ENCODE measurements at regions not wholly inside any gene's neighbourhood (a gene's known extent, or its start where the extent isn't known, plus 50 kb on each side); places are given as distances from the start of the nearest gene placed in this dataset.
"Not testable (repeated sequence)": the region's sequence is repeated elsewhere in the genome, so short reads cannot be mapped to it uniquely, and the experiment has no call there.

- DNase-seq (ENCODE audit: low read depth in 2 of 2) = no peak
Observed at GRCh38 chr2:155547571-155547970, 785.0 kb downstream of the NR4A2 start.

GRCh38 chr2:155546721-155547555, 785.6 kb downstream of the NR4A2 start:
- no peak for DNase-seq (ENCODE audit: low read depth in 2 of 2)

- DNase-seq (ENCODE audit: low read depth in 2 of 2) = not testable (repeated sequence)
Observed at GRCh38 chr2:155539028-155539427, 793.5 kb downstream of the NR4A2 start.

DNA sequence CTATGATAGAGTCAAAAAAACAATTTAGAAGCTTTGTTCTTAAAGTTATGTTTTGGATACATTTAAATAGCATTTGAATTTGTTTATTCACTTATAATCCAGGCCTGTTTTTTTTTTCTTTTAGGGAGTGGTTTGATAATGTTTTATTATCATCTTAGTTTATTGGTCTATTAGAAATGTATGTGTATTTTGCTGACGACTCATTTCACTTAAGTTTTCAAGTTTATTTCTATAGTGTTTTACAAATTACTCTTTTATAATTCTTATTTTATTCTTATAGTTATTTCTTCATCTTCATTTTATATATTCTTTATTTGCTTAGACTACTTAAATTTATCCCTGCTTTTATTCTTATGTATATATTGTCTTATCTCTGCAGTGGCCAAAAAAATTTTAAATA, 804.5 kb downstream of the NR4A2 start:
- no peak for DNase-seq (ENCODE audit: low read depth in 2 of 2)

DNA sequence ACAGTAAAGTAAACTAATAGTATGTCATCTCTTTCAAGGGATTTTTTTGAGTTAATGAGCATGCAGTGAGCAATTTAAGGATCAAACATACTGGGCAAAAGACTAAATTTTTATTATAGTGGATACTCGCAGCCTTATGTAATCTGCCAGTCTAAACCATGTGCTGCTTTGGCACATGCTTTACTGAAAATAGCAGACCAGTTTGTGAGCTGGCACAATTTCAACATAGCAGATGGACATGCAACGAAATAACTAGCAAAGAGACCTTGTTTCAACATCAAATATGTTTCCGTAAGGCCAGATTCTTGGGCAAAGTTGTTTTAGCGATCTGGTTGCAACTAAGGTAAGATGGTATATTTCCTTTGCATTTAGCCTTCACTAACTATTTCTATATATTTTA, 807.3 kb downstream of the NR4A2 start:
- no peak for DNase-seq (ENCODE audit: low read depth in 2 of 2)

DNA sequence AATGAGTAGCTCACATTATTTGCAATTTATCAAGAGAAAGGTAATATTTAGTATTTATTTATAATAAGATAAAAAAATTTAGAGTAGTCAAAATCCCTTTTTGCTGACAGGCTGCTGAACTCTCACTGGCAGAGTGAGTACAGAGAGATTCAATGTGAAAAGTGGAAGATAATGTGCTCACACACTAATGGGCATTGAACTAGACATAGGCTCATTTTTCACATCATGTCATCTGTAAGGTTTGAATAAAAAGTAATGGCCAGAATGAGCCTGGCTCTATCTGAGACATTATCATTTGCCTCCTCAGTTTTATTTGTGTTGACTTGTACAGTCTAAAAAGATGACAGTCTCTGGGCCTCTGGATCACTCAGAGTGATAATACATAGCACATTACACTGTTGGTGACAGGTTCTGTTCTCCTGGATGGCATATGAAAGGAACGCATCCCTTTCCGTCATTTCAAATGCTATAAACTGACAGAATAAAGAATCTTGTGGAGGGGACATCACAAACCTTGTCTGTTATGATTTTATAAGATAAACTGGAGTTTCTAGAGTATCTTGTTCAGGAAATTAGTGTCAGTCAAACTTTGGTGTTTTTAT, 812.9 kb downstream of the NR4A2 start:
- DNase-seq (ENCODE audit: low read depth in 2 of 2) = no peak

DNA sequence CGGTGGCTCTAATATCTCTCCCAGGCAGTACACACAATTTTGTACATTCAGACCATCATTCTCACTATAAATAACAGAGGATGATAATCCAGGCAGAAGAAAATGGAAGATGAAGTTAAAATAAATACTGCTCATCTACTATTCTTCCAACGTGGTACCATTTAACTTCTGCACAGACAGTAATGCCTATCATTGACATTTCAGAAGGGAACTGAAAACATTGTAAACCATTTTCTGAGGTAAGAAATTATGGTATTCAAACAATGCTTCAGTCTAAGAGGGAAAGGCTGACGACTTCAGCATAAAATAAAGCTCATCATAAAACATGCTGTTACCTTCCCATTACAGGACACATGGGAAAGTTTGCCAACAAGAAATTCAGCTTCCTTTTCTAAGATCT, 814.4 kb downstream of the NR4A2 start:
- DNase-seq (ENCODE audit: low read depth in 2 of 2) = no peak

DNA sequence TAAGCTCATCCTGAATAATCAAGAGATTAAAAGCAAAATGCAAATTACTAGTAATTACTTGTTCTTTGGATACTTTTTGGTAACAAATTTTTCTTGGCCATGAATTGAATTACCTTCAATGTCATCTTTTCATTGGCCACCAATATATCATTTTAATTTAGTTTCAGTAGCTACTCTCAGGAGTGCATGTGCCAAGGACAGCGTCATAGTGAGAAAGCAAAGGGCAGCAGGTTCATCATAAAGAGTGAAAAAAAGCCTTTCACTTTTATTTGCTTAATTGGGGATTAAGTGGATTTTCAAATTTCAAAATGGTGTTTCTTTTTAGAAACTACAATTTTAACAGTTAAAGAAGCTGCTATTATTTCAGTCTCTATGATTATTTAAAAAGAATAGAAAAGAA, 815.2 kb downstream of the NR4A2 start:
- no peak for DNase-seq (ENCODE audit: low read depth in 2 of 2)

DNA sequence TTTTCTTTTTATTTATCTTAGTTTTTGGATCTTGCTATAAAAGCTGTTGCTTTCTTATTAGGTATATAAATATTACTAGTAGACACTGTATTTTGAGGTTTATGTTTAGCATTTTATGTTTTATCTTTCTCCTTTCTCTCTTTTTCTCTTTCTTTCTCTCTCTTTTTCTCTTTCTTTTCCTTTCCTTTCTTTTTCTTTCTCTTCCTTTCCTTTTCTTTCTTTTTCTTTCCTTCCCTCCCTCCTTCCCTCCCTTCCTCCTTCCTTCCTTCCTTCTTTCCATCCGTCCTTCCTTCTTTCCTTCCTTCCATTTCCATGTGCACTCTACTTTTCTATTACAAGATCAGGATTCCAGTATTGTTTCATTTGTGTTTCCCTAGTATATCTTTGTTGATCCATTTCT, 814.8 kb downstream of the KCNJ3 start:
- DNase-seq (ENCODE audit: low read depth in 2 of 2) = no peak

DNA sequence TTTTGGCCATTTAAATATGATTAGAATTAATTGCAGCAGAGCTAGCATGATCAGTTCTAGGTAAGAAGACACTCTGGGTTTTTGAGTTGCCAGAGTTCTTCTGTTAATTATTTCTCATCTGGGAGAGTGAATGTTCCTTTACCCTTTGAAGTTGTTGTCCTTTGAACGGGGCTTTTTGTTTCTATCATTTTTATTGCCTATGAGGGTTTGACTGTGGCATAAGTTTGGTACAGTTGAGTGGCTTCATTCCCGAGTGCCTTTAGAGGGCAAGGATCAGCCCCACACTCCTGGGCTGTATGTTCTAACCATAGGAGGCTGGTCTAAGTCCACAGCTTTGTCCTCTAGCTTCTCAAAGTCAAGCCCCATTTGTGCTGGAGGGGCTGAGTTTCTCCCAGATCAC, 804.3 kb downstream of the KCNJ3 start:
- DNase-seq (ENCODE audit: low read depth in 2 of 2) = no peak

GRCh38 chr2:155498106-155498505, 799.6 kb downstream of the KCNJ3 start:
- DNase-seq (ENCODE audit: low read depth in 2 of 2) = no peak

DNA sequence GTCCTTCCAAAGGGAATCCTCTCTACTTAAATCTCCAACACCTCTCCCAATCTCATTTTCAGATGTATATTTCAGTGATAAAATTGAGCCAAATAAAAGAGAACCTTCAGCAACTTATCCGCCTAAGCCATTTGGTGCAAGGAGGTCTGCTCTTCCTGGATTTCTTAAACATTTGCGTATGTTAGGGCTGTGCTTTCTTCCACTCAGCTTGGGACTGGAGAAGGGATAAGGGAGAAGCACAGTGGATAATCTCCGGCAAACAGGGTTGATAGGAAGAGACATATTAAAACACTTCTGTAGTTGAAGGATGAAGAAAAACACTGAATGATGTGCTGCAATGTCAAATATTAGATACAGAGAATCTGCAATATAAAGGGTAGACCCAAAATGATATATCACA, 796.2 kb downstream of the KCNJ3 start:
- no peak for DNase-seq (ENCODE audit: low read depth in 2 of 2)

DNA sequence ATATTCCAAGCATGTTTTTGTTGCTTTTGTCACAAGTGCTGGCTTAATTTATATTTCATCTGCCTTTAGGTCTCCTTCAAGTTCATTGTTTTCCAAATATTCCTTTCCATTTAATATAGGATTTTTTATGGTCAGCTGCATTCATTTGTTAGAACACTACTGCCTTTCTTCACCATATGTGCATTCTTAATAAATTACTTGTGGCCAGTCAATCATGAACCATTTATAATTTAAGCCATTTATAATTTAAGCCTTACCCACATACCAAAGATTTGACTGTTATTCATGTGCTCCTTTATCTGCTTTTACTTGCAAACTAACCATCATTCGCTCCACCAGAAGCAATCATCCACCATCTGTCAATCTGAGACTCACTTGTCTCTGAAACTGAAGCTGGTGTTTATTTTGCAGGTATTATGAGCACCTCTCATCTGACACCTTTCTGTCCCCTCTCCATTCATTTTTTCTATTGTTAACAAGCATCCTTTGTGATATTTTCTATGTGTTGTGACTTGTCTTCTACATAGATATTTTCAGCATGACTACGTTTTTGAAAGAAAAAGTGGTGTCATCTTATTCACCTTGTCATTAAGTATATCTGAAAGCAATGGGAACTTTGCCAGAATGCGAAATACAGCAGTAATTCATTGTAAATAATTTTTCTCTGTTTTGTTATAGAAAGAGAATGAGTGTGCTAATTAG, 786.8 kb downstream of the KCNJ3 start:
- no peak for DNase-seq (ENCODE audit: low read depth in 2 of 2)

DNA sequence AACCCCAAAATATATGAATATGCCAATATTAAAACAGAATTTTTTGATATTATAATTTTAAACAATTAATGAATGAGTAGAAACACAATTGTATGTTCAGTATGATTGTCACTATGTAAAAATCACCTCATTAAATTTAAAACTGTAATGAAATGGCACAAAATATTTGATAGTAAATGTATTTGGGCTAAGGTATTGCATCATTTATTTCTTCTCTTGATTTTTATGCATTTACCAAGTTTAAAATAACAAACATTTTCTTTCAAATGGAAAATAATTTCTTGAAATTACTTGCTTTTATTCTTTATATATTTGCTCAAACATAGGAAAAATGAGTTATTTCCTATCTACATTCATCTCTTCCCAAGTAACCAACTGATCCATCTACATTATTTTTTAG, 782.6 kb downstream of the KCNJ3 start:
- DNase-seq (ENCODE audit: low read depth in 2 of 2) = no peak

- DNase-seq (ENCODE audit: low read depth in 2 of 2) = not testable (repeated sequence)
Observed at GRCh38 chr2:155472018-155472417, 773.5 kb downstream of the KCNJ3 start.

- no peak for DNase-seq (ENCODE audit: low read depth in 2 of 2)
Observed at GRCh38 chr2:155456222-155456621, 757.7 kb downstream of the KCNJ3 start.

GRCh38 chr2:155442755-155443372, 744.4 kb downstream of the KCNJ3 start:
- no peak for DNase-seq (ENCODE audit: low read depth in 2 of 2)

DNA sequence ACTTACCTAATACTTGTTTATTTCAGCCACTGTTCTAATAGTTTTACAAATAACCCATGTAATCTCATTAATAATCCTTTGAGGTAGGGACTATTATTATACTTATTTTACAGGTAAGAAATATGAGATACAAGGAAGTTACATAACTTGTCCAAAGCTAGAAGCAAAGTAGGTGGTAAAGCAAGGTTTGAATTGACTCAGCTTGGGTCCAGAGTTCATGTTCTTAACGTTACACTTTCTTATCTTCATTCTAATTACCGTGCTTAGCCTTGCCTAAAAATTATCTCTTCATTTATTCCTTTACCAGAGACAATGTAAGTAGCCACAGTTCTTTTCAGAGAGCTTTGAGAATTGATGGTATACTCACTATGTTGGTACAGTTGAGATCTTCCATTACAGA, 743.6 kb downstream of the KCNJ3 start:
- no peak for DNase-seq (ENCODE audit: low read depth in 2 of 2)

GRCh38 chr2:155431004-155431507, 732.6 kb downstream of the KCNJ3 start:
- no peak for DNase-seq (ENCODE audit: low read depth in 2 of 2)

- no peak for DNase-seq (ENCODE audit: low read depth in 2 of 2)
Observed at GRCh38 chr2:155427470-155427869, 729.0 kb downstream of the KCNJ3 start.

DNA sequence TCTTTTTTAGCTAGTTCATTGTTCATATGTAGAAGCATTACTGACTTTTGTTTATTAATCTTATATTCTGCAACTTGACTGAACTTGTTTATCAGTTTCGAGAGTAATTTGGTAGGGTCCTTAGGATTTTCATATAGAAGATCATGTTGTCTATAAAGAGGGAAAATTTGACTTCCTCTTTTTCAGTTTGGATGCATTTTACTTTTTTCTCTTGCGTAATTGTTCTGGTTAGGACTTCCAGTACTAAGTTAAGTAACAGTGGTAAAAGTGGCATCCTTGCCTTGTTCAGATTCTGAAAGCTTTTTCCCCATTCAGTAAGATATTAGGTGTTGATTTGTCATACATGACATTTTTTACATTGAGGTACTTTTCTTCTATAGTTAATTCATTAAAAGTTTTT, 726.0 kb downstream of the KCNJ3 start:
- DNase-seq (ENCODE audit: low read depth in 2 of 2) = no peak

- no peak for DNase-seq (ENCODE audit: low read depth in 2 of 2)
Observed at GRCh38 chr2:155418753-155419152, 720.3 kb downstream of the KCNJ3 start.

All from dermis microvascular lymphatic vessel endothelial cell (primary cell).